Breast epithelium (tissue), 3 donors: ENCODE measurements at regions not wholly inside any gene's neighbourhood (a gene's known extent, or its start where the extent isn't known, plus 50 kb on each side); places are given as distances from the start of the nearest gene placed in this dataset.

ENCODE experiments used
- CTCF ChIP-seq, 3 donors: fragments of 450-650 bp; IDR thresholded peaks; one replicate each; pipeline ENCODE4 v1.5.1; 2016 to 2017; ENCODE audit warnings: antibody characterized with exemption in 3 of 3, mild to moderate bottlenecking in 3 of 3, moderate library complexity in 3 of 3
- POLR2A ChIP-seq: fragments of 450-650 bp; IDR thresholded peaks from one replicate; pipeline ENCODE4 v1.6.1; 2016; ENCODE audit warnings: antibody characterized with exemption, mild to moderate bottlenecking, moderate library complexity
- POLR2AphosphoS5 ChIP-seq, 3 donors: sonication (generic); formaldehyde crosslinking; IDR thresholded peaks; one replicate each; pipeline ENCODE4 v1.6.1; 2017; ENCODE audit warnings: antibody characterized with exemption in 3 of 3

DNA sequence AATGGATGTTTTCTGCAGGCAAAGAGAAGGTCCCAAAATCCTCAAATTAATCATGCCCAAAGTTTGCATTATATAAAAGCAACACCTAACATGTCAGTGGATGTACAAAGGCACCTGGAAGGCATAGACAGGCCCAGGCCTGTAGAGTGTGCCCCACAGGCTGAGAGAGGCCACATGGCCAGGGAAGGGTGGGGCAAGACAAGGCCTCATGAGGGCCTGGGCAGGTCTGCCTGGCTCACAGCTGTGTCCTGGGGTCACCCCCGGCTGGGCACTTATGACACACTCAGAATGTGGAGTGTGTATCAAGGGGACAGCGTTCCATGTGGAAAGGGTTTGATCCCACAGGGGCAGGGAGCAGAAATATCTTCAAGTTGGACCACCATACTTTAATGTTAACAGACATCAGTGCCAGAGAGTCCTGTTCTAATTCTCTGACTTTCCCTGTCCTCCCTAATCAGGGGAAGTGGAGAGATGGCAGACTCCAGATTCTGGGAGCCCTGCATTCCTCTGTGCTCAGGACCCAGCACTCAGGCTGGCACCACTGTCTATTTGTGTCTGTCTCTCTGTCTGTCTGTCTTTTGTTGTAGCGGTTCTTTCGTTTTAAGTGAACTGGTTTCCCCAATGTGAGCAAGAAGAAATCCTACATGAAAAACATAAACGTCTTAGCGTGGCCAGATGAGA is 178.3 kb upstream of the FOXA2 start:
- TF ChIP-seq CTCF (IDR thresholded peaks at IDR 0.05) (no peak), POLR2A (no peak), POLR2AphosphoS5 (IDR thresholded peaks at IDR 0.05) (no peak)
